KG1 (cell line): ENCODE measurements at regions not wholly inside any gene's neighbourhood (a gene's known extent, or its start where the extent isn't known, plus 50 kb on each side); places are given as distances from the start of the nearest gene placed in this dataset.
"Not testable (repeated sequence)": the region's sequence is repeated elsewhere in the genome, so short reads cannot be mapped to it uniquely, and the experiment has no call there.

Source experiments
- DNase-seq: peaks from one replicate; lab custom pipeline; 2025; lab: John Stamatoyannopoulos, UW

- DNase-seq: not testable (repeated sequence)
Observed at GRCh38 chr3:48101301-48101650, 85.1 kb upstream of the MAP4 start.

- no peak for DNase-seq
Observed at GRCh38 chr3:48092270-48092669, 76.1 kb upstream of the MAP4 start.

GRCh38 chr3:48090166-48090939, 74.1 kb upstream of the MAP4 start:
- DNase-seq: no peak

GRCh38 chr3:48088749-48089466, 72.7 kb upstream of the MAP4 start:
- peak; percentile 94 for DNase-seq

GRCh38 chr3:48088056-48088748, 72.0 kb upstream of the MAP4 start:
- peak; percentile 60 for DNase-seq

- DNase-seq: no peak
Observed at GRCh38 chr3:48086705-48087104, 70.5 kb upstream of the MAP4 start.

- DNase-seq: no peak
Observed at GRCh38 chr3:48084929-48085328, 68.7 kb upstream of the MAP4 start.

GRCh38 chr3:48084170-48084569, 68.0 kb upstream of the MAP4 start:
- no peak for DNase-seq

GRCh38 chr3:48082580-48083184, 66.5 kb upstream of the MAP4 start:
- DNase-seq: no peak

- DNase-seq: no peak
Observed at GRCh38 chr3:48077815-48078214, 61.6 kb upstream of the MAP4 start.

GRCh38 chr3:48070030-48070429, 53.8 kb upstream of the MAP4 start:
- DNase-seq: no peak

- no peak for DNase-seq
Observed at GRCh38 chr3:48069339-48069738, 53.1 kb upstream of the MAP4 start.

GRCh38 chr3:48068886-48069285, 52.7 kb upstream of the MAP4 start:
- no peak for DNase-seq

GRCh38 chr3:48068320-48068719, 52.1 kb upstream of the MAP4 start:
- DNase-seq: not testable (repeated sequence)

- DNase-seq: no peak
Observed at GRCh38 chr3:48067271-48067670, 51.1 kb upstream of the MAP4 start.
